Skin epidermis (tissue), 12 donors: ENCODE measurements at regions not wholly inside any gene's neighbourhood (a gene's known extent, or its start where the extent isn't known, plus 50 kb on each side); places are given as distances from the start of the nearest gene placed in this dataset.
A peak's percentile ranks its signal among the peaks of the same experiment; 100 is the strongest.

ENCODE experiments used
- H3K27ac ChIP-seq, 21 experiments: fragments of 200-600 bp; sonication (generic) in 11 of 21; one replicate each; pipeline ENCODE4 v1.5.0; 2020; ENCODE audit warnings: mild to moderate bottlenecking in 3 of 21, inconsistent platforms in 2 of 21, moderate library complexity in 2 of 21
- H3K4me3 ChIP-seq, 7 experiments: fragments of 200-600 bp; sonication (generic) in 2 of 7; one replicate each; pipeline ENCODE4 v1.5.0; 2020; ENCODE audit warnings: inconsistent platforms in 2 of 7, mild to moderate bottlenecking in 2 of 7, moderate library complexity in 1 of 7

DNA sequence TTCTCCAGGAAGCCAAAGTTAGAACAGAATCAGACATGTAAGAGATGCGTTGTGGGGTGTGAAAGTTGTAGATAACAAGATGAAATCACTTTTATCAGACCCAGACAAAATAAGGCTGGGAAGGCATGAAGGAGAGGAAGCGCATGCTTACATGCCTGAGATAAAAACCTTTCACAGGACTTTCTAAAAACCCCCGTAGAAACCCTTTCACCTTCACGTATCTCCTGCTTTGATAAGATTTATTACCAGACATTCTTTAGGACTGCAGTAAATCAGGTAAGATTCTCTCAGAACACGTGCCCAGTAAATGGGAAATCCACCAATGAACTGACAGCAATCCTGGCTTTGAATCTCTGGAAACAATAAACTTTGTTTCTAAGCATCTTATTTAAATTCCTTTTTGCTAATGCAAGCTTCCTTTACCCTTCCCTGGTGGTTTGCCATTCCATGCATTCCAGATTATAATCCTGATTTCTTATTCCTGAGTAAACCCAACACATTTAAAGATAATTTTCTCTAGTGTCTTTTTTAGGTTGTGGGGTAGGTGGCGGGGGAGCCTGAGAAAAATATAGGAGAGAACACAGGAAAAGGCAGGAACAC is 254.6 kb upstream of the LDB2 start:
- H3K4me3 ChIP-seq, result no peak overlapping the region

DNA sequence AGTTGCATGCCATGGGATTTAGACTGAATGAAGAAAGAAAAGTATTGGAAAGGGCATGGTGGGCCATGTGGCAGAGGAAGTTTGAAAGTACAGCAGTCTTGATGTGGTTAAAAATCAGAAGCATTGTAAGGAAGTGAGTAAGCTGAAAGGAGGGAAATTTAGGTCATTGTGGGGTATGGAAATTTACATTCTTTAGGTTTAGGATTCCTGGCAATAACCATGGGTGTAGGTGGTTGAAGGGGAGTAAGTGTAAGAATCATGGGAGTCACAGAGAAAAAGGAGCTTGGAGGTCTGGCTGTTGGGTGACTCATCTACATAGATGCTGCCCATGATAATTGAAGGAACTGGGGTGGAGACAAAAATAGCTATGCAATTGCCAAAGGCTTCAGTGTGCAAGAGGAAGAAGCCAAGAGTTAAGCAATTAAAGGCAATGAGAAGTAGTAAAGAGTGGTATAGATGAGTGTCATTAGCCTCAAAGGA is 243.8 kb upstream of the LDB2 start:
- H3K4me3 ChIP-seq, result no peak overlapping the region
- no peak overlapping the region for H3K27ac ChIP-seq

More for the DNA sequence above, 254.6 kb upstream of the LDB2 start:
- H3K27ac ChIP-seq, result no peak overlapping the region

DNA sequence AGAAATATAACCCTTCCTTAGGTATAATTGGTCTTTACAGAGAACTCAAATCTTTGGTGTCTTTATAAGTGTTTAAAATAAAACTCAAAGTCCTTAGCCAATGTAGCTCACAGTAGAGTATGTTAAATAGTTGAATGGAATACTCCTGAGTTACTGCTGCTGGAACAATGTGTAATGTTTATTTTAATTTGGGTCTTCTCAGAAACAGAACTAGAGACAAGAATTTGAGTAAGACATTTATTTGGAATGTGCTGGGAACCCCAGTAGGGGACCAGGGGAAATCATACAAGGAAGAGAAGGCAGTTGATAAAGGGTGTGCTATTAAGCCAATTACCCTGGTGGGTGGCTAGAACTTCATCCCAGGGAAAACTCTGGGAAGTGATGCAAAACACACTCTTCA is 240.4 kb upstream of the LDB2 start:
- no peak overlapping the region for H3K4me3 ChIP-seq

GRCh38 chr4:17134565-17134964 is 236.1 kb upstream of the LDB2 start:
- no peak overlapping the region for H3K27ac ChIP-seq

More for the DNA sequence above, 240.4 kb upstream of the LDB2 start:
- H3K27ac ChIP-seq, result no peak overlapping the region

DNA sequence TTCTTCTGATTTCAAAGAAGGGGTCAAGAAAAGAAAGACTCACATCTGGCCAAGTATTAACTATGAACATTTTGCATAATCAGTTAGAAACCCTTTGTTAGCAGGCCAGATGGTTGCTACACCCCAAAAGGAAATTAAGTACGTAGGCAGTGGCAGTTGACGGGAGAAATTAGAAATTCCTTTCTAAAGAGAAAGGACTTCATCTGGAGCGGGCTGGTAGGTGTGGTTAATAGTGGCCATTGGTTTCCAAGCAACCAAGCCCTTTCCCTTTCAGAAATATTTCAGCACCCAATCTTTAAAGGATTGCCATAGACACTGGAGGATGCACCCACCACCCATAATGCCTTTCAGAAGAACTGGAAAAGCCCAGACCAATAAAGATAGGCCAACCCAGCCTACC is 235.7 kb upstream of the LDB2 start:
- Histone ChIP-seq H3K4me3 (no peak overlapping the region), H3K27ac (no peak overlapping the region)

More at GRCh38 chr4:17134565-17134964, 236.1 kb upstream of the LDB2 start:
- no peak overlapping the region for H3K4me3 ChIP-seq

GRCh38 chr4:17132226-17132625 is 233.8 kb upstream of the LDB2 start:
- Histone ChIP-seq H3K27ac (no peak overlapping the region), H3K4me3 (no peak overlapping the region)

DNA sequence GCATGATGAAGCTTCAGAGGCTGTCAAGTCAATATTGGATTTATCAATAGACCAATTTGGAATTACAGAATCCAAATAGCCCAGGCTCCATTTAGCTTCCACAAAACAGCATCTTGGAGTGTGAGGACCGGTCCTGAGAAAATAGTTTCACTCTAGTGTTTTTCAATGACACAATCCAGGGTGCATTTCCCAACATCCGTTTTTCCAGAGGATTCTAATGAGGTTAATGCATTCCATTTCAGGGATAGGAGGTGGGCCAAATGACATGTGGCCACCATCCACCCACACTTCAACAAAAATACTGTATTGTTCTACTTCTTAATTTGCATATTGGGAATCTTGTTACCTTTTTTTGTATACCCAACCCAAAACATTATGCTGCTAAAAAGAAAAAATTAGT is 229.8 kb upstream of the LDB2 start:
- H3K4me3 ChIP-seq, result no peak overlapping the region
- H3K27ac ChIP-seq, result no peak overlapping the region

DNA sequence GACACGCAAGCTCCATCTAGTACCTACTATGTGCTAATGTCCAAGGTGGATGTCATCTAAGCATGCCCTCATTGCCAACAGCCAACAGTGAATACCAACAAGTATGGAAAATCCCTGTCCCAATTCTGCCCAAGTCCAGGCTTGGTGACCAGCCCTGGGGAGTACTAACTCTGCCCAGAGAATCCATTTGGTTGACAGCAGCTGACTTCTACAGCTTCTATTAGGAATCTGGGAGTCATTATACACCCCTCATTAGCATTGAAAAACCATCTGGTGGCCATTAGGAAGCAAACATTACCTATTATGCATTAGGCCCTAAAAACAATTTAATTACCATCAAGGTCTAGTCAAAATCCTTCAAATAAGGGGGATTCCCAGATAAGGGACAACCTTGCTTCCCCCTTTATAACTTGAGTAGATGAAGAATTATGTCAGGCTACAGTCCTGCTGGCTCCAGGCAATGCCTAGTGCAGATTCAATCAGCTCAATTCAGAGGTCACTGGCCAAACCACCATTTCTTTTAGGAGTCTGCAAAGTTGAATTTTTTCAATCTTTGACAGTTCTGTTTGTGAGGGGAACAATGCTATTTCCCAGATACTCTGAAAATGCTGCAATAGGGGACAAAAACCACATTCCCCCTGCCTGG is 228.0 kb upstream of the LDB2 start:
- Histone ChIP-seq H3K4me3 (no peak overlapping the region), H3K27ac (no peak overlapping the region)

- no peak overlapping the region for H3K4me3 ChIP-seq
These were observed 226.3 kb upstream of the LDB2 start for GRCh38 chr4:17124767-17125166.

GRCh38 chr4:17120761-17121160 is 222.3 kb upstream of the LDB2 start:
- Histone ChIP-seq H3K4me3 (no peak overlapping the region), H3K27ac (no peak overlapping the region)

More at GRCh38 chr4:17124767-17125166, 226.3 kb upstream of the LDB2 start:
- H3K27ac ChIP-seq, result no peak overlapping the region

DNA sequence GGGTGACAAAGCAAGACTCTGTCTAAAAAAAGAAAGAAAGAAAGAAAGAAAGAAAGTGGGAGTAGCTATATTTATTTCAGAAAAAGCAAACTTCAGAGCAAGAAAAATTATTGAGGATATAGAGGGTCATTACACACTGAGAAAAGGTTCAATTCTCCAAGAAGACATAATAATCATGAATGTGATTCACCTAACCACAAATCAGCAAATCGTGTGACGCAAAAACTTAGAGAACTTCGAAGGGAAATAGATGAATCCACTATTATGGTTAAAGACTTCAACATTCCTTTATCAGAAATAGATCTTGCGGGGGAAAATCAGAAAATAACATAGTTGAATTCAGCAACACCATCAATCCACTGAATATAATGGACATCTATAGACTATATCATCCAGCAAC is 219.3 kb upstream of the LDB2 start:
- no peak overlapping the region for H3K4me3 ChIP-seq
- H3K27ac ChIP-seq, result no peak overlapping the region

- Histone ChIP-seq H3K4me3 (no peak overlapping the region), H3K27ac (no peak overlapping the region)
These were observed 217.1 kb upstream of the LDB2 start for GRCh38 chr4:17115583-17115982.

- Histone ChIP-seq H3K4me3 (no peak overlapping the region), H3K27ac (peak overlapping the region in 4 of 21 experiments; percentile 17 to 62 (median 29))
These were observed 213.8 kb upstream of the LDB2 start for GRCh38 chr4:17112292-17112659.

DNA sequence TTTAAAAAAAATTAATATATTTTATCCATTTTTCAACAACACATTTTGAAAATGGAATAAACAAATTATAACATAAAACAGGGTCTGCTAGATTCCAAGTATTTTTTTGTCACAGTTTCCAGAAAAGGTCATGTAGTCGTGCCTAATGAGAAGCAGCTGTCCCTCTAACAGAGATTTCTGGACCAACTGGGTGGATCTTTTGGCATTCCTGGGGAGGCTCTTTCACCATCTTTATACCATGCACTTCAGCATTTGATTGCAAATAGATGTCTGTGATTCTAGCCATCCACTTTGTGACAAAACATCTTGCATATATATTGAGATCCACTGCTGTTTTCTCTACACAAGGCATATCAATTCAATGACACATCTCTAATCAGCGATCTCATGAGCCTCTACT is 210.7 kb upstream of the LDB2 start:
- H3K27ac ChIP-seq, result no peak overlapping the region
- H3K4me3 ChIP-seq, result no peak overlapping the region

DNA sequence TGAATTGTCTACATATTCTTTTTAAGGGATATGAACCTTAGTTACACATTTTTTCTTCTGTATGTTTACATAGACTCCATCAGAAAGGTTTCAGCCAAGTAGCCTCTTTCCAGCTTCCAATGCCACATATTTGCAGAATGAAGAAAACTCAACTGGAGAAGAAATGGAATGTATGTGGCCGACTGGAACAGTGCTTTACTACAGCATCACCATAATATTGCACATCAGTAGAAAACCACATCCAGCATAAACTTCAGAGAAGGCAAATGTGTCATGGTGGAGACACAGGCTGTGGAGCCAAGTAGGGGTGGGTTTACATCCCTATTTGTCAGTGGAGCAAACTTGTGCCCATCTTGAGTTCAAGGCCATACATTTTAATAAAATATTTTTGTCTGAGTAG is 204.8 kb upstream of the LDB2 start:
- no peak overlapping the region for H3K4me3 ChIP-seq
- no peak overlapping the region for H3K27ac ChIP-seq

- no peak overlapping the region for H3K4me3 ChIP-seq
These were observed 200.6 kb upstream of the LDB2 start for GRCh38 chr4:17098996-17099395.

DNA sequence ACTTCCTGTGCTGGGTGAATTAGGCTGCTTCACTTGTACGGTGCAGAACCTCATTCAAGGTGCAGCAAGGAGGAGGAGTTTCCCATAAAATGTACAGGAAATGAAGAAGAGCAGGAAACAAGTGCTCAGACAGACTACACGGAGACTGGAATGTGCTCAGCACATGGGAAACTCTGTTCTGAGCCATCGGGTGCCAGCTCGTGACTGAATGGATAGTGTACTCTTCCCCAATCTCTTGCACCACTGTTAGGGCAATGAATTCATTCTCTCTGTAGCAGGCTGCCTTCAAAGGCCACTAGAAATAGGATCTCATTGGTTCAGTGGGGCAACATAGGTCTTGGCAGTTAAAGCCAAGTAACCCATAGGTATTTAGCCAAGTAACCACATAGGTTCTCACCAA is 200.0 kb upstream of the LDB2 start:
- Histone ChIP-seq H3K4me3 (no peak overlapping the region), H3K27ac (no peak overlapping the region)

More at GRCh38 chr4:17098996-17099395, 200.6 kb upstream of the LDB2 start:
- no peak overlapping the region for H3K27ac ChIP-seq

DNA sequence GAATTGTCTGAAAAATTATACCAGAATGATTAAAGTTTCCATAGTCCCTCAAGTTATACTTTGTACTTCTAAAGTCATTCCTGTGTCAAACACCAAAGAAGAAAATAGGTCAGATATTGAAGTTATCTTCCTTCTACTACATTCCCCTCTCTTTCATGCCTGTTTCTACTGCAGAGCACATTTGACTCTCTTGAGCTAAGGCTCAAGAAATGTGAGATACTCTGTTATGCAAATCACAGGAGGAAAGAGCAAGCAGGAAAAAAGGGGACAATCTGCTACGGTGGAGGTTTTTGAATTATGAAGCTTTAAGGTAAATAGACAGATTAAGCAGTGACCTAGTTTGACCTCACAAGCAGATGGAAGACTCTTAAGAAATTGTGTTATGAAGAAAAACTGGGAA is 198.9 kb upstream of the LDB2 start:
- Histone ChIP-seq H3K27ac (no peak overlapping the region), H3K4me3 (no peak overlapping the region)

DNA sequence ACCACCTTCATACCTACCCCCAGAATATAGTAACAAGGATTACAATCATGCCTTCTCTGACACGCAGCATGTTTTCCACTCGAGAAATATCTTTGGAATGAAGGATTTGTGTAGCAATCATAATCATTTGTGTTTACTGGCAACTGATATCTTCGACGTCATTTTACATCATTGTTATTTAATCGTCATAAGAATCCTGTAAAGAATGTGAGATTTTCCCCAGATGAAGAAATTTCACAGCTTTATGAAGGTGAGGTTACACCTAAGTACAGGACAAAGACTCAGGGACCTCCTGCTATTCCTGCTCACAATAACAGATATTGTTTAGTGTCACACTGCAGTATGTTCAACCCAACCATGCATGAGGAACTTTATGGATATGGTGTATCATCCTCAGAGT is 198.2 kb upstream of the LDB2 start:
- Histone ChIP-seq H3K4me3 (no peak overlapping the region), H3K27ac (no peak overlapping the region)

DNA sequence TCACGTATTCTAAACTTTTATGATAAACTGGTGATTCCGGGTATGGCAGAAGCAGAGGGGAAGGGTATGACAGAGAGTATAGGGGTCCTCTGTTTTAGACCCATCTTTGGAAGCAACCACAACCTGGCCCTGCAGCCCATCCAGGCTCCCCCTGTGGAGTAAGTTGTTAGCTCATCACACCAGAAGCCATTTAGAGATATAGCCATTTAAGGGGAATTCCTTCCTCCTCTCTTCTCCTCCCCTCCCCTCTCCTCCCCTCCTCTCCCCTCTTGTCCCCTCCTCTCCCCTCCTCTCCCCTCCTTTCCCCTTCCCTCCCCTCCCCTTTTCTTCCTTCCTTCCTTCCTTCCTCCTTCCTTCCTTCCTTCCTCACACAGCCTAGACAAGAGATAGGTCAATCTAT is 197.3 kb upstream of the LDB2 start:
- H3K4me3 ChIP-seq, result no peak overlapping the region
- H3K27ac ChIP-seq, result no peak overlapping the region

DNA sequence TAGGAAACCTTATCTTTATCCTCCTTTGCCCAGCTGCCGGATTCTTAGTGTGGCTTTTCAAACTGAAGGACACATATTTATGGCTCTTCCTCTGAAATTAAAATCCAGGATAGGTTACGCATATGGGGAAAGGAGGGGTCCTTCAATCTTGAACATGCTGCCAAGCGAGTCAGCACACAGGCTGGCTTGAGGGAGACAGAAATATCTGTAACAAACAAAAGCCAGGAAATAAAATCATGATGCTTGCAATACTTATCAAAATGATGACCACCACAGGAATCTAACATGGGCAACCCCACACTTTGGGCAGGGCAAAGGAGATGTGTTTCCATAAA is 196.4 kb upstream of the LDB2 start:
- H3K4me3 ChIP-seq, result no peak overlapping the region

More for the DNA sequence above, 196.4 kb upstream of the LDB2 start:
- peak overlapping the region in 1 of 21 experiments; percentile 15 for H3K27ac ChIP-seq
